Activated gamma-delta T cell treated with Interleukin-2 at 50 U/mL for 16 hours (primary cell): ENCODE measurements at regions not wholly inside any gene's neighbourhood (a gene's known extent, or its start where the extent isn't known, plus 50 kb on each side); places are given as distances from the start of the nearest gene placed in this dataset.

Source experiments
- DNase-seq: peaks from one replicate; pipeline ENCODE4 v3.0.0-alpha.2; 2020

GRCh38 chr1:112779665-112780526 is 64.8 kb upstream of the PPM1J start:
- no peak for DNase-seq

GRCh38 chr1:112778137-112778536 is 63.0 kb upstream of the PPM1J start:
- DNase-seq, result no peak

GRCh38 chr1:112776688-112777087 is 61.6 kb upstream of the PPM1J start:
- no peak for DNase-seq

DNA sequence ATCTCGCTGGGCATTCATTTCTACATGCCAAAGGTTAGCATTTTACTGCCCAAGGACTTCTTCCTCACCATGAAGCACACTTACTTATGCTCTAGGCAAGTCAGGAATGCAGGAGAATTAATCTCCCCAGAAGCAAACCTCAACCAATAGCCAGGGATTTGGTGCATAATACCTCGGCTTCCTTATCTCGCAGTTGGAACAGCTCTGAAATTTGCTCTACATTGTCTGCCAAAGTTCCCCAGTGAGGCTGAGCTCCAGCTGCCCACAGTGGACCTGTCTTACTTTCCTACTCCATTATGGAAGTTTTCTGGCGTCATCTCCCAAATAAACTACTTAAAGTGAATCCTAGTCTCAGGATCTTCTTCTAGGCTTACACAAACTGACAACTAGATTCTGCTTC is 57.6 kb upstream of the PPM1J start:
- no peak for DNase-seq

- no peak for DNase-seq
These were observed 55.6 kb upstream of the PPM1J start for GRCh38 chr1:112770724-112771123.

GRCh38 chr1:112769611-112770010 is 54.5 kb upstream of the PPM1J start:
- no peak for DNase-seq

DNA sequence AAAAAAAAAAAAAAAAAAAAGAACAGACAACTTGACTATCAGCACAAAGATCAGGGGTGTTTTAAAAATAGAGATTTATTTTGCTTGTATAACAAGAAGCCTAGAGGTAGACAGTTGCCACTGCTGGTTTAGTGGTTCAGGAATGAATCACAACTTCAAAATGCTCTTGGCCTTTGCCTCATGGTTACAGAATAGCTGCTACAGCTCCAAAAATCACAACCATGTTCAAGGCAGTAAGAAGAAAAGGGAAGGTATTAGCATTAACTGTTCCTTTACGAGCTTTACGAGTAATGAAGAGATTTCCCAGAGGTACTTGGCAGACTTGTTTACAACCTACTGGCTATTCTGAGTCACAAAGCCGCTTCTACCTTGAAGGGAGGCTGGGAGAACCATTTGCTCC is 52.5 kb upstream of the PPM1J start:
- DNase-seq, result no peak
